Suprapubic skin (tissue), 3 donors: ENCODE measurements at regions not wholly inside any gene's neighbourhood (a gene's known extent, or its start where the extent isn't known, plus 50 kb on each side); places are given as distances from the start of the nearest gene placed in this dataset.
"Not testable (repeated sequence)": the region's sequence is repeated elsewhere in the genome, so short reads cannot be mapped to it uniquely, and the experiment has no call there.

Source experiments
- CTCF ChIP-seq, 2 donors: fragments of 200-600 bp in 1 of 2; fragments of 450-650 bp in 1 of 2; sonication (generic) in 1 of 2; IDR thresholded peaks; one replicate each; pipeline ENCODE4 v1.5.1; 2016 to 2019; ENCODE audit warnings: antibody characterized with exemption in 2 of 2, mild to moderate bottlenecking in 1 of 2, moderate library complexity in 1 of 2
- POLR2AphosphoS5 ChIP-seq, 3 donors: sonication (generic); formaldehyde crosslinking; IDR thresholded peaks; one replicate each; pipeline ENCODE4 v1.6.1; 2017; ENCODE audit warnings: antibody characterized with exemption in 3 of 3

- TF ChIP-seq POLR2AphosphoS5, CTCF (IDR thresholded peaks at IDR 0.05): not testable (repeated sequence)
Observed at GRCh38 chr18:66866427-66866940, 262.6 kb upstream of the CDH19 start.
